SU-DHL-6 (cell line): ENCODE measurements at regions not wholly inside any gene's neighbourhood (a gene's known extent, or its start where the extent isn't known, plus 50 kb on each side); places are given as distances from the start of the nearest gene placed in this dataset.

Experiments used
- EZH2phosphoT487 ChIP-seq: fragments of 200-600 bp; sonication (generic), shearing (Covaris generic); conservative IDR thresholded peaks from 2 replicates; pipeline ENCODE4 v1.6.1; 2018; ENCODE audit warnings: mild to moderate bottlenecking, antibody characterized with exemption, low read length, moderate library complexity, mixed read lengths
- TF ChIP-seq, protein P1 (sequence below): fragments of 200-600 bp; sonication (generic); IDR thresholded peaks from one replicate; pipeline ENCODE4 v1.5.1; 2017; ENCODE audit warnings: antibody characterized with exemption, mild to moderate bottlenecking, low read length, moderate library complexity; ENCODE audit not compliant: insufficient read depth, poor library complexity, severe bottlenecking

- TF ChIP-seq, protein P1, sequence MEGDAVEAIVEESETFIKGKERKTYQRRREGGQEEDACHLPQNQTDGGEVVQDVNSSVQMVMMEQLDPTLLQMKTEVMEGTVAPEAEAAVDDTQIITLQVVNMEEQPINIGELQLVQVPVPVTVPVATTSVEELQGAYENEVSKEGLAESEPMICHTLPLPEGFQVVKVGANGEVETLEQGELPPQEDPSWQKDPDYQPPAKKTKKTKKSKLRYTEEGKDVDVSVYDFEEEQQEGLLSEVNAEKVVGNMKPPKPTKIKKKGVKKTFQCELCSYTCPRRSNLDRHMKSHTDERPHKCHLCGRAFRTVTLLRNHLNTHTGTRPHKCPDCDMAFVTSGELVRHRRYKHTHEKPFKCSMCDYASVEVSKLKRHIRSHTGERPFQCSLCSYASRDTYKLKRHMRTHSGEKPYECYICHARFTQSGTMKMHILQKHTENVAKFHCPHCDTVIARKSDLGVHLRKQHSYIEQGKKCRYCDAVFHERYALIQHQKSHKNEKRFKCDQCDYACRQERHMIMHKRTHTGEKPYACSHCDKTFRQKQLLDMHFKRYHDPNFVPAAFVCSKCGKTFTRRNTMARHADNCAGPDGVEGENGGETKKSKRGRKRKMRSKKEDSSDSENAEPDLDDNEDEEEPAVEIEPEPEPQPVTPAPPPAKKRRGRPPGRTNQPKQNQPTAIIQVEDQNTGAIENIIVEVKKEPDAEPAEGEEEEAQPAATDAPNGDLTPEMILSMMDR = no peak
- no peak for TF ChIP-seq EZH2phosphoT487
Measured at GRCh38 chr5:36417221-36417620, 115.5 kb upstream of the RANBP3L start.
